Kidney (tissue), 13 donors: ENCODE measurements at regions not wholly inside any gene's neighbourhood (a gene's known extent, or its start where the extent isn't known, plus 50 kb on each side); places are given as distances from the start of the nearest gene placed in this dataset.

ENCODE experiments used
- DNase-seq, 5 donors: peaks; one replicate each; pipeline ENCODE4 v3.0.0-alpha.2; 2013 to 2020
- FAIRE-seq: peaks from 2 replicates; lab custom pipeline; 2012; peaks lifted over from hg19 to GRCh38; lab: Jason Lieb, UNC
- H3K27ac ChIP-seq, 2 donors: one replicate each; pipeline ENCODE4 v1.7.0; 2013; ENCODE audit warnings: low read depth in 2 of 2, low read length in 2 of 2, inconsistent platforms in 1 of 2
- H3K27me3 ChIP-seq: one replicate; pipeline ENCODE4 v1.7.1; 2013; ENCODE audit warnings: low read length, inconsistent platforms; ENCODE audit not compliant: control insufficient read depth, insufficient read depth
- H3K36me3 ChIP-seq, 3 donors: one replicate each; pipeline versions ENCODE4 v1.7.0 to v1.7.1; 2013; ENCODE audit warnings: low read length in 3 of 3, control low read depth in 1 of 3, inconsistent platforms in 1 of 3; ENCODE audit not compliant: insufficient read depth in 3 of 3, control insufficient read depth in 2 of 3
- H3K4me1 ChIP-seq, 3 donors: one replicate each; pipeline versions ENCODE4 v1.7.0 to v1.7.1; 2013; ENCODE audit warnings: low read length in 3 of 3, inconsistent platforms in 1 of 3, low read depth in 1 of 3; ENCODE audit not compliant: control insufficient read depth in 2 of 3, insufficient read depth in 2 of 3
- H3K4me3 ChIP-seq, 3 donors: one replicate each; pipeline versions ENCODE4 v1.7.0 to v1.8.1; 2013; ENCODE audit warnings: low read length in 3 of 3, control low read depth in 1 of 3, inconsistent platforms in 1 of 3
- H3K9ac ChIP-seq, 3 donors: one replicate each; pipeline versions ENCODE4 v1.7.0 to v1.7.1; 2013; ENCODE audit warnings: low read length in 3 of 3, control low read depth in 1 of 3, inconsistent platforms in 1 of 3
- H3K9me3 ChIP-seq, 3 donors: one replicate each; pipeline versions ENCODE4 v1.7.0 to v1.7.1; 2013; ENCODE audit warnings: low read length in 3 of 3, control low read depth in 1 of 3, inconsistent platforms in 1 of 3; ENCODE audit not compliant: control insufficient read depth in 2 of 3, insufficient read depth in 1 of 3
- CTCF ChIP-seq: IDR thresholded peaks from 3 replicates; pipeline ENCODE4 v1.5.1; 2012; ENCODE audit warnings: mild to moderate bottlenecking, moderate library complexity, borderline replicate concordance; ENCODE audit not compliant: insufficient read depth; ENCODE audit errors: extremely low read depth
- intact Hi-C: fragments of 100-400 bp; cut with DNase I; formaldehyde crosslinking; loops from one replicate; pipeline ENCODE4 v1.11.1; 2022
- donor health status: control.
- donor health status: control.
- donor health status: control.
- donor health status: control.
- donor health status: control.
- donor health status: DM: yes; HTN: yes; CAD: no.
- donor health status: Normal renal cell carcinoma (clear cell type).

DNA sequence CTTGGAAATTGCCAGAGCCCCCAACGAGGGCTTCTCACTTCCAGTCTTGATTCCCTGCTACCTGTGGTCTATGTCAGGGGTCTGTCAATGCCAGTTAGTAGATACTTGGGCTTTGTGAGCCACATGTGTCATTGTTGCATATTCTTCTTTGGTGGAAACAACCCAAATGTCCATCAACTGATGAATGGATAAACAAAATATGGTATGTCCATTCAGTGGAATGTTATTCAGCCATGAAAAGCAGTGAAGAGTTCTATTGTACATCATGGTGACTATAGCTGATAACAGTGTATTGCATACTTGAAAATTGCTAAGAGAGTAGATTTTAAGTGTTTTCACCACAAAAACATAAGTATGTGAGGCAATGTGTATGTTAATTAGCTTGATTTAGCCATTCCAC lies 288.1 kb downstream of the RPLP1 start:
- FAIRE-seq, result no peak

DNA sequence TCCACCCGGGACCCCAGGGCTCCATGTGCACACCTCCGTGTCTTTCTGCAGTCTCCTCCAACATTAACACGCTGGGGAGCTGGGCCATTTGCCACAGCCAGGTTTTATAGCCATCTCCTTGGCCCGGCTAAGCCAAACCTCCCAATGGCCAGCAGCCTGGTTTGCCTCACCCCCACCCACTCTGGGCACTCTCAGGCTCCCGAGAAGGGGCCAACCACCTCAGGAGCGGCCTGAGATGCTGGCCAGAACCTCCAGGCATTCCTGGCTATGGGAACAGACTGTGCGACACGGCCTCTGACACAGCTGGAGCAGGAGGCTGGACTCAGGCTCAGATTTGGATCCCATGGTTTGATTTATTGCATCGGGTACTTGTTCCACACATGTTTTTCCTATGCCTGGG lies 289.7 kb downstream of the RPLP1 start:
- no peak for TF ChIP-seq CTCF
- no peak overlapping the region for H3K27ac ChIP-seq
- H3K4me1 ChIP-seq, result peaks cover 0 to 5% (median 0%) of the 10 kb centered on the region in 3 donors
- no peak overlapping the region for H3K4me3 ChIP-seq
- DNase-seq (no peak), FAIRE-seq (no peak)
- intact Hi-C loops, result no loop called here
- H3K36me3 ChIP-seq, result no peaks in the 10 kb centered on the region
- no peaks in the 10 kb centered on the region for H3K27me3 ChIP-seq
- no peak overlapping the region for H3K9ac ChIP-seq
- peaks cover 0 to 5% (median 0%) of the 10 kb centered on the region in 3 donors for H3K9me3 ChIP-seq

More for the DNA sequence above, 288.1 kb downstream of the RPLP1 start:
- DNase-seq, result no peak
- peaks cover 0 to 4% (median 0%) of the 10 kb centered on the region in 3 donors for H3K4me1 ChIP-seq
- TF ChIP-seq CTCF, result no peak
- peaks cover 0 to 5% (median 0%) of the 10 kb centered on the region in 3 donors for H3K9me3 ChIP-seq
- H3K27ac ChIP-seq, result no peak overlapping the region
- H3K27me3 ChIP-seq, result no peaks in the 10 kb centered on the region
- intact Hi-C loops, result no loop called here
- no peaks in the 10 kb centered on the region for H3K36me3 ChIP-seq
- H3K9ac ChIP-seq, result no peak overlapping the region
- H3K4me3 ChIP-seq, result no peak overlapping the region

DNA sequence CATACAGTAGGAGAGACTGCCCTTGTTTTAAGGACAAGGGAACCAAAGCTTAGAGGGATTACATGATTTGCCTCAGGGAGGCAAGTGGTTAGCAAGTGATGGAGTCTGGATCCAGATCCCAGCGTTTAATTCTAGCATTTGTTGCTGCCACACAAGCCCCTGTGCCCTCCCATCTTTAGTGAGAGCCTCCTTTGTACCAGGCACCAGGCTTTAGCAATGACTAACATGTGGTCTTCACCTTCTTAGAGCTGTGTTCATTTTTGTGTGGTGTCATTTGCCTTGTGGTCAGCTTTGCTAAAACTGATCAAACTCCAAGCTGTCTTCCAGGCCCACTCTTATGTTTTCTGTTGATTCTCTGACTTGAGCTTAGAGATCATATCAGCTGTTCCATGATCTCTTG lies 290.5 kb downstream of the RPLP1 start:
- DNase-seq (no peak), FAIRE-seq (no peak)
- Histone ChIP-seq H3K27ac (no peak overlapping the region), H3K4me3 (no peak overlapping the region), H3K4me1 (peaks cover 0 to 5% (median 0%) of the 10 kb centered on the region in 3 donors), H3K9me3 (peaks cover 0 to 5% (median 0%) of the 10 kb centered on the region in 3 donors), H3K36me3 (no peaks in the 10 kb centered on the region), H3K27me3 (no peaks in the 10 kb centered on the region), H3K9ac (no peak overlapping the region)
- intact Hi-C loops, result no loop called here
- no peak for TF ChIP-seq CTCF
